HG03469 (cell line): ENCODE measurements at regions not wholly inside any gene's neighbourhood (a gene's known extent, or its start where the extent isn't known, plus 50 kb on each side); places are given as distances from the start of the nearest gene placed in this dataset.

Experiments
- ATAC-seq: cut with Tn5 transposase; IDR thresholded peaks from one replicate; pipeline ENCODE4 v1.9.1; 2021; ENCODE audit warnings: mild to moderate bottlenecking, moderate library complexity, moderate number of reproducible peaks; ENCODE audit not compliant: unreplicated experiment

- no peak for ATAC-seq
Observed at GRCh38 chr3:21801631-21802030, 50.6 kb upstream of the ZNF385D start.

DNA sequence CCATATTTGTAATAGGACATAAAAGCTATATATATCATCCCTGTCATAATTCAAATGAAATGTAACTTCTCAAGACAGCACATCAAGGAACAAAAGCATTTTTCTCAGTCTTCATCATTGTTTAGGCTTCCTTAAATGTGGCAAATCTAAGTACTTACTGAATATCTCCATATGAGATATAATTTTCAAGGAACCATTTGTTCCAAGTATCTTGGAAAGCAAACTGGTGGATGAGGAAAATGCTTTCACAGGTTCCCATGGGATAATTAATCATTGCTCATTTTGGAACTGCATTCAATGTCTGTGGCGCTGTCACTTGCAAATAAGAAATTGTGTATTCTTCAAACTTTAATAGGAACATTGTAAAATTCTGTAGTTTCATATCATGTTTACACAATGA is 52.6 kb upstream of the ZNF385D start:
- no peak for ATAC-seq

GRCh38 chr3:21804330-21804729 is 53.3 kb upstream of the ZNF385D start:
- ATAC-seq = no peak

- ATAC-seq = no peak
Observed at GRCh38 chr3:21806733-21807132, 55.7 kb upstream of the ZNF385D start.

GRCh38 chr3:21825684-21826083 is 74.7 kb upstream of the ZNF385D start:
- ATAC-seq = no peak

- no peak for ATAC-seq
Observed at GRCh38 chr3:21826416-21826815, 75.4 kb upstream of the ZNF385D start.

DNA sequence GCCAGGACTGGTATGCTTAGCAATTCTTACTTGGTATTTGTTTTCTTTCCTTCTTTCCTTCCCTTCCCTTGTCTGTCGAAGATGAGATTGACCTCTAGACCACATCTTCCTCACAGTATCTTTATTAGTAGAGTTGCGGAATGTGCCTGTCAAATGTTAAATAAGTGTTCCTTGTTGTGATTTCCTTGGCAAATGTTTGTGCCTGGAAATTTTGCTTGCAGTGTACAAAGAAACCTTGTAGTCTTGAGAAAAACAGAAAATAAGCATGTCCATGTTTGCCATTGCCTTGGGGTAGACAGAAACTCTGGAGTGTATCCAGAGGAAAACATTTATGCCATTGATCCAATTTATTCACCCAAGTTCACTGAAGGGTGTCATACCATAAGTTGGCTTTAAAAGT is 79.5 kb upstream of the ZNF385D start:
- no peak for ATAC-seq

GRCh38 chr3:21835264-21835663 is 84.3 kb upstream of the ZNF385D start:
- no peak for ATAC-seq

- ATAC-seq = no peak
Observed at GRCh38 chr3:21836227-21836626, 85.2 kb upstream of the ZNF385D start.

GRCh38 chr3:21839176-21839575 is 88.2 kb upstream of the ZNF385D start:
- no peak for ATAC-seq

DNA sequence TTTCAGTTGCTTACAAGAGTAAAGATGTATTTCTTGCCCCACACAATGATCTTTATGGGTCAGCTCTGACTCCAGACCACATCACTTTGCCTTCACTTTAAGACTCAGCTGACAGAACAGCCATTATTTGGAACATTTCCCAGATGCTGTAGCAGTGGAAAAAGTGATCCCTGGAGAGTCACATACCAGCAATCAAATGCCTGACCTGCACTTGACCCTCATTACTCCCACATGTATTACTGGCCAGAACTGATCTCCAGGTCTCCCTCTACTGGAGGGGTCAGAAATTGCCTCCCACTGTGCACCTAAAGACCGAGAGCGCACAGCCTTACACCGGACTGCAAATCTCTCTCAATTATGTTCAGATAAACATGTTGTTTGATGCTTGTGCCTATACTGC is 88.6 kb upstream of the ZNF385D start:
- ATAC-seq = no peak

- no peak for ATAC-seq
Observed at GRCh38 chr3:21847005-21847404, 96.0 kb upstream of the ZNF385D start.

GRCh38 chr3:21859124-21860081 is 108.4 kb upstream of the ZNF385D start:
- ATAC-seq = no peak

- ATAC-seq = no peak
Observed at GRCh38 chr3:21860082-21860475, 109.1 kb upstream of the ZNF385D start.

DNA sequence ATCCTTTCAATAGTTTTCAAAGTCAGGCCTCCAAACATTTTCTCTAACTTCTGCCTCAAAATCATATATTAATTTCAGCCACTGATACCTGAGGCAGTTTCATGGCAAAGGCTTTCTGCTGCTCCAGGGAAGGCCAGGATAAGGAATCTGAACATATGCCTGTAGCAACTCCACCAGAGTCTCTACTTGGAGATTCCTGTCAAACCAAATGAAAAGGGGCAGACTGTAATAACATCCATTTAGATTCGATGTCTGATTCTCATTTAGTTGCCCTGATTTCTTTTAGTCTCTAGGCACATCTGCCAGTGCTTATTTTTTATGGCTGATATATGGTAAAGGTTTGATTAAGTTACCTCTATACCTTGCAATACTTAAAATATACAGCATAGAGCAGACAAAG is 109.6 kb upstream of the ZNF385D start:
- ATAC-seq = no peak

GRCh38 chr3:21876782-21877181 is 125.8 kb upstream of the ZNF385D start:
- no peak for ATAC-seq

DNA sequence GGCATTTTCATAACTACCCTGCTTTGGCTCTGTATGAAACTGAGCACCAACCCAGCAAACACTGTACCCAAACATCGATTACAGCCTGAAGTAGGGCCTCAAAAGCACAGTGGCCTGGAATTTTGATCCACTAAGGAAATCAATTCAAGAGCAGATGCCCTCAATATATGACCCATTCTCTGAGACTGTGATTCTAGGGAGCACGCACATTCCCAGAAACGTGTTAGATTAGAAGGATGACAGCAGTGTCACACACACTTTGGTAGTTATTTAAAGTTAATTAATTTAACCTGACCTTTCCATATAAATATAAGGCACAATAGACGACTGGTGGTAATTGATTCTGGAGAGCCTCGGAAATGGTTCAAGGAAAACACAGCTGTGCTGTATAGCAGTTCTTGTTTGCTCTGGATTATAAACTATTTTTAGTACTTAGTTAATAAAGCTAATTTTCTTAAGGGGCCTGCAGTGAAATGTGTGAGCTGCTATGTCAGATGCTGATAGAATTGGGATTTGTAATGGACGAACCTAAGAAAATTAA is 126.3 kb upstream of the ZNF385D start:
- no peak for ATAC-seq

- no peak for ATAC-seq
Observed at GRCh38 chr3:21879184-21879886, 128.3 kb upstream of the ZNF385D start.

GRCh38 chr3:21888656-21889055 is 137.6 kb upstream of the ZNF385D start:
- ATAC-seq = no peak

GRCh38 chr3:21889166-21889565 is 138.2 kb upstream of the ZNF385D start:
- no peak for ATAC-seq

DNA sequence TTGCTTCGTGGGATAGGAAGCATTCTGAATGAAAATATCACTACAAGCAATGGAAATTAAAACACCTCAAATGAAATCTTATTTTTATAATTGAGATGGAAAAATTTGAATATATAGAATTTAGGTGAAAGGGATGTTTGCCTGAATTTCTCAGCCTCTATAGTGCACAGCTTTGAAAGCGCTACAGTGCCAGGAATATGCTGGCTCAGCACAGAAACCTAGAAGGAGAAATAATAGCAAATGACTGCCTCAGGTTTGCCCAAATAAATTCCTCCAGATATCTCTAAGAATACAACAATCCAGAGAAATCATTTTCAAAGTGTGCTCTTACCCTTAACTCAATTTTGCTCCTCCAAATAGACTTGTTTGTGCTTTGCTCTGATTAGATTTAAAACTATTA is 141.1 kb upstream of the ZNF385D start:
- ATAC-seq = no peak

GRCh38 chr3:21893242-21893641 is 142.2 kb upstream of the ZNF385D start:
- no peak for ATAC-seq
